ENCODE measurements at regions not wholly inside any gene's neighbourhood (a gene's known extent, or its start where the extent isn't known, plus 50 kb on each side); places are given as distances from the start of the nearest gene placed in this dataset.

- DNase-seq (ENCODE audit: low spot score): no peak
Measured at GRCh38 chrX:5086388-5086787, 1142.3 kb downstream of the NLGN4X start.

- peak; percentile 3 for DNase-seq (ENCODE audit: low spot score)
Measured at GRCh38 chrX:5084279-5084678, 1144.4 kb downstream of the NLGN4X start.

GRCh38 chrX:5082705-5083104, 1146.0 kb downstream of the NLGN4X start:
- no peak for DNase-seq (ENCODE audit: low spot score)

- DNase-seq (ENCODE audit: low spot score): no peak
Measured at GRCh38 chrX:5080791-5081190, 1147.9 kb downstream of the NLGN4X start.

GRCh38 chrX:5068550-5068949, 1160.1 kb downstream of the NLGN4X start:
- DNase-seq (ENCODE audit: low spot score): no peak

GRCh38 chrX:5057786-5058185, 1170.9 kb downstream of the NLGN4X start:
- DNase-seq (ENCODE audit: low spot score): peak; percentile 28

GRCh38 chrX:5054852-5055251, 1173.8 kb downstream of the NLGN4X start:
- no peak for DNase-seq (ENCODE audit: low spot score)

GRCh38 chrX:5051831-5052491, 1176.7 kb downstream of the NLGN4X start:
- DNase-seq (ENCODE audit: low spot score): peak; percentile 86

- no peak for DNase-seq (ENCODE audit: low spot score)
Measured at GRCh38 chrX:5042563-5042962, 1186.1 kb downstream of the NLGN4X start.

- DNase-seq (ENCODE audit: low spot score): no peak
Measured at GRCh38 chrX:5031792-5032191, 1196.9 kb downstream of the NLGN4X start.

- no peak for DNase-seq (ENCODE audit: low spot score)
Measured at GRCh38 chrX:5015451-5015850, 1213.2 kb downstream of the NLGN4X start.

- no peak for DNase-seq (ENCODE audit: low spot score)
Measured at GRCh38 chrX:4994855-4995254, 1233.8 kb downstream of the NLGN4X start.

- DNase-seq (ENCODE audit: low spot score): no peak
Measured at GRCh38 chrX:4978613-4979012, 1250.1 kb downstream of the NLGN4X start.

- no peak for DNase-seq (ENCODE audit: low spot score)
Measured at GRCh38 chrX:4971646-4972045, 1257.0 kb downstream of the NLGN4X start.

GRCh38 chrX:4964112-4964511, 1250.7 kb upstream of the PRKX start:
- no peak for DNase-seq (ENCODE audit: low spot score)

GRCh38 chrX:4963432-4963831, 1250.0 kb upstream of the PRKX start:
- no peak for DNase-seq (ENCODE audit: low spot score)

GRCh38 chrX:4944767-4945166, 1231.3 kb upstream of the PRKX start:
- no peak for DNase-seq (ENCODE audit: low spot score)

- DNase-seq (ENCODE audit: low spot score): no peak
Measured at GRCh38 chrX:4936315-4936714, 1222.9 kb upstream of the PRKX start.

GRCh38 chrX:4935846-4936245, 1222.4 kb upstream of the PRKX start:
- DNase-seq (ENCODE audit: low spot score): peak; percentile 5

- no peak for DNase-seq (ENCODE audit: low spot score)
Measured at GRCh38 chrX:4935401-4935800, 1222.0 kb upstream of the PRKX start.

- DNase-seq (ENCODE audit: low spot score): no peak
Measured at GRCh38 chrX:4932790-4933189, 1219.3 kb upstream of the PRKX start.

GRCh38 chrX:4930426-4930825, 1217.0 kb upstream of the PRKX start:
- peak; percentile 4 for DNase-seq (ENCODE audit: low spot score)

GRCh38 chrX:4925911-4926310, 1212.5 kb upstream of the PRKX start:
- no peak for DNase-seq (ENCODE audit: low spot score)

GRCh38 chrX:4909348-4909747, 1195.9 kb upstream of the PRKX start:
- DNase-seq (ENCODE audit: low spot score): no peak
